Central memory CD8-positive, alpha-beta T cell (primary cell): ENCODE measurements at regions not wholly inside any gene's neighbourhood (a gene's known extent, or its start where the extent isn't known, plus 50 kb on each side); places are given as distances from the start of the nearest gene placed in this dataset.

Experiments
- ATAC-seq: fragments of 150-1000 bp; cut with Tn5 transposase; replicated peaks from 2 replicates; pipeline ENCODE4 v1.10.0; 2022; ENCODE audit warnings: mild to moderate bottlenecking, moderate FRiP score, moderate number of reproducible peaks; ENCODE audit not compliant: poor library complexity, severe bottlenecking; ENCODE audit errors: extremely low read depth
- DNase-seq, 2 donors: peaks; one replicate each; pipeline ENCODE4 v3.0.0; 2021; ENCODE audit warnings: low spot score in 2 of 2
- H3K27ac Mint-ChIP-seq: one replicate; pipeline ENCODE4 v1.8.0; 2022; ENCODE audit warnings: low read depth, mild to moderate bottlenecking, moderate library complexity, mixed read lengths
- H3K27me3 Mint-ChIP-seq: one replicate; pipeline ENCODE4 v1.8.0; 2022; ENCODE audit warnings: mixed read lengths
- H3K36me3 Mint-ChIP-seq: one replicate; pipeline ENCODE4 v1.8.0; 2022; ENCODE audit warnings: mild to moderate bottlenecking, moderate library complexity, mixed read lengths; ENCODE audit not compliant: insufficient read depth
- H3K4me1 Mint-ChIP-seq: one replicate; pipeline ENCODE4 v1.8.0; 2022; ENCODE audit warnings: mixed read lengths
- H3K4me3 Mint-ChIP-seq: one replicate; pipeline ENCODE4 v1.8.0; 2022; ENCODE audit warnings: mild to moderate bottlenecking, moderate library complexity, mixed read lengths
- H3K9me3 Mint-ChIP-seq: one replicate; pipeline ENCODE4 v1.8.0; 2022; ENCODE audit warnings: mixed read lengths

GRCh38 chr9:32837551-32838058 is 54.3 kb downstream of the TMEM215 start:
- no peak overlapping the region for H3K27ac Mint-ChIP-seq
- H3K36me3 Mint-ChIP-seq: no peaks in the 10 kb centered on the region
- ATAC-seq: no peak
- no peaks in the 10 kb centered on the region for H3K9me3 Mint-ChIP-seq
- no peak overlapping the region for H3K4me3 Mint-ChIP-seq
- H3K27me3 Mint-ChIP-seq: peaks cover 28% of the 10 kb centered on the region
- no peak for DNase-seq
- no peaks in the 10 kb centered on the region for H3K4me1 Mint-ChIP-seq

- no peak for DNase-seq
Observed at GRCh38 chr9:32839013-32839885, 55.9 kb downstream of the TMEM215 start.

GRCh38 chr9:32841314-32841713 is 58.0 kb downstream of the TMEM215 start:
- no peaks in the 10 kb centered on the region for H3K36me3 Mint-ChIP-seq
- no peak overlapping the region for H3K4me3 Mint-ChIP-seq
- H3K9me3 Mint-ChIP-seq: no peaks in the 10 kb centered on the region
- peaks cover 27% of the 10 kb centered on the region for H3K27me3 Mint-ChIP-seq
- H3K27ac Mint-ChIP-seq: no peak overlapping the region
- no peaks in the 10 kb centered on the region for H3K4me1 Mint-ChIP-seq
- ATAC-seq (no peak), DNase-seq (no peak)

More at GRCh38 chr9:32839013-32839885, 55.9 kb downstream of the TMEM215 start:
- Mint-ChIP-seq H3K27ac (no peak overlapping the region), H3K27me3 (peaks cover 36% of the 10 kb centered on the region), H3K9me3 (no peaks in the 10 kb centered on the region), H3K4me3 (no peak overlapping the region), H3K4me1 (no peaks in the 10 kb centered on the region), H3K36me3 (no peaks in the 10 kb centered on the region)
- no peak for ATAC-seq

GRCh38 chr9:32843295-32843694 is 60.0 kb downstream of the TMEM215 start:
- ATAC-seq: no peak
- Mint-ChIP-seq H3K4me1 (no peaks in the 10 kb centered on the region), H3K27me3 (peaks cover 35% of the 10 kb centered on the region), H3K9me3 (no peaks in the 10 kb centered on the region), H3K27ac (no peak overlapping the region), H3K4me3 (no peak overlapping the region), H3K36me3 (no peaks in the 10 kb centered on the region)
- no peak for DNase-seq

GRCh38 chr9:32844259-32844658 is 60.9 kb downstream of the TMEM215 start:
- H3K27ac Mint-ChIP-seq: no peak overlapping the region
- no peaks in the 10 kb centered on the region for H3K36me3 Mint-ChIP-seq
- DNase-seq: no peak
- H3K9me3 Mint-ChIP-seq: no peaks in the 10 kb centered on the region
- no peaks in the 10 kb centered on the region for H3K4me1 Mint-ChIP-seq
- H3K4me3 Mint-ChIP-seq: no peak overlapping the region
- peaks cover 45% of the 10 kb centered on the region for H3K27me3 Mint-ChIP-seq
- ATAC-seq: no peak

GRCh38 chr9:32854271-32854670 is 70.9 kb downstream of the TMEM215 start:
- H3K9me3 Mint-ChIP-seq: no peaks in the 10 kb centered on the region
- no peaks in the 10 kb centered on the region for H3K36me3 Mint-ChIP-seq
- H3K4me1 Mint-ChIP-seq: no peaks in the 10 kb centered on the region
- peaks cover 23% of the 10 kb centered on the region for H3K27me3 Mint-ChIP-seq
- no peak overlapping the region for H3K27ac Mint-ChIP-seq
- no peak overlapping the region for H3K4me3 Mint-ChIP-seq
- DNase-seq (no peak), ATAC-seq (no peak)

GRCh38 chr9:32855752-32856151 is 72.4 kb downstream of the TMEM215 start:
- H3K4me1 Mint-ChIP-seq: no peaks in the 10 kb centered on the region
- H3K27me3 Mint-ChIP-seq: peaks cover 23% of the 10 kb centered on the region
- no peaks in the 10 kb centered on the region for H3K9me3 Mint-ChIP-seq
- H3K36me3 Mint-ChIP-seq: no peaks in the 10 kb centered on the region
- no peak for ATAC-seq
- no peak overlapping the region for H3K4me3 Mint-ChIP-seq
- no peak overlapping the region for H3K27ac Mint-ChIP-seq
- DNase-seq: no peak

- ATAC-seq (no peak), DNase-seq (no peak)
- Mint-ChIP-seq H3K4me3 (no peak overlapping the region), H3K4me1 (no peaks in the 10 kb centered on the region), H3K27me3 (peaks cover 47% of the 10 kb centered on the region), H3K9me3 (no peaks in the 10 kb centered on the region), H3K36me3 (peaks cover 1% of the 10 kb centered on the region), H3K27ac (no peak overlapping the region)
Observed at GRCh38 chr9:32863291-32863690, 80.0 kb downstream of the TMEM215 start.

- H3K27me3 Mint-ChIP-seq: peaks cover 39% of the 10 kb centered on the region
- no peak overlapping the region for H3K27ac Mint-ChIP-seq
- H3K4me1 Mint-ChIP-seq: no peaks in the 10 kb centered on the region
- peaks cover 1% of the 10 kb centered on the region for H3K36me3 Mint-ChIP-seq
- H3K4me3 Mint-ChIP-seq: no peak overlapping the region
- no peaks in the 10 kb centered on the region for H3K9me3 Mint-ChIP-seq
- ATAC-seq (no peak), DNase-seq (no peak)
Observed at GRCh38 chr9:32864971-32865370, 81.6 kb downstream of the TMEM215 start.

- H3K4me1 Mint-ChIP-seq: no peaks in the 10 kb centered on the region
- no peaks in the 10 kb centered on the region for H3K9me3 Mint-ChIP-seq
- DNase-seq: no peak
- no peak for ATAC-seq
- H3K27me3 Mint-ChIP-seq: peaks cover 45% of the 10 kb centered on the region
- H3K4me3 Mint-ChIP-seq: no peak overlapping the region
- peaks cover 1% of the 10 kb centered on the region for H3K36me3 Mint-ChIP-seq
- no peak overlapping the region for H3K27ac Mint-ChIP-seq
Observed at GRCh38 chr9:32866273-32866672, 82.9 kb downstream of the TMEM215 start.

- no peak overlapping the region for H3K27ac Mint-ChIP-seq
- DNase-seq (no peak), ATAC-seq (no peak)
- peaks cover 1% of the 10 kb centered on the region for H3K36me3 Mint-ChIP-seq
- no peaks in the 10 kb centered on the region for H3K9me3 Mint-ChIP-seq
- no peak overlapping the region for H3K4me3 Mint-ChIP-seq
- no peaks in the 10 kb centered on the region for H3K4me1 Mint-ChIP-seq
- H3K27me3 Mint-ChIP-seq: peaks cover 45% of the 10 kb centered on the region
Observed at GRCh38 chr9:32867026-32867425, 83.7 kb downstream of the TMEM215 start.

GRCh38 chr9:32867601-32868204 is 84.4 kb downstream of the TMEM215 start:
- no peaks in the 10 kb centered on the region for H3K9me3 Mint-ChIP-seq
- peaks cover 1% of the 10 kb centered on the region for H3K36me3 Mint-ChIP-seq
- DNase-seq (no peak), ATAC-seq (no peak)
- H3K27me3 Mint-ChIP-seq: peaks cover 45% of the 10 kb centered on the region
- no peaks in the 10 kb centered on the region for H3K4me1 Mint-ChIP-seq
- no peak overlapping the region for H3K27ac Mint-ChIP-seq
- no peak overlapping the region for H3K4me3 Mint-ChIP-seq

- no peaks in the 10 kb centered on the region for H3K9me3 Mint-ChIP-seq
- no peak overlapping the region for H3K4me3 Mint-ChIP-seq
- H3K27ac Mint-ChIP-seq: no peak overlapping the region
- no peak for DNase-seq
- no peak for ATAC-seq
- H3K27me3 Mint-ChIP-seq: peaks cover 33% of the 10 kb centered on the region
- H3K4me1 Mint-ChIP-seq: no peaks in the 10 kb centered on the region
- no peaks in the 10 kb centered on the region for H3K36me3 Mint-ChIP-seq
Observed at GRCh38 chr9:32869404-32869803, 86.1 kb downstream of the TMEM215 start.
